Keratinocyte (primary cell): ENCODE measurements at regions not wholly inside any gene's neighbourhood (a gene's known extent, or its start where the extent isn't known, plus 50 kb on each side); places are given as distances from the start of the nearest gene placed in this dataset.

Source experiments
- DNase-seq: peaks from one replicate; pipeline ENCODE4 v3.0.0-alpha.2; 2011; ENCODE audit warnings: low read depth, missing footprints, low spot score
- FAIRE-seq: peaks from 2 replicates; lab custom pipeline; 2011; peaks lifted over from hg19 to GRCh38; lab: Jason Lieb, UNC
- H2AFZ ChIP-seq: 2 replicates; pipeline ENCODE4 v1.6.0; 2012; ENCODE audit warnings: low read length, control low read depth, inconsistent platforms; ENCODE audit not compliant: control insufficient read depth
- H3K27ac ChIP-seq: 2 replicates; pipeline ENCODE4 v1.5.1; 2011; ENCODE audit warnings: low read length; ENCODE audit not compliant: control insufficient read depth, insufficient read depth
- H3K27me3 ChIP-seq: 3 replicates; pipeline ENCODE4 v1.6.0; 2011; ENCODE audit warnings: low read length; ENCODE audit not compliant: control insufficient read depth, insufficient read depth; ENCODE audit errors: extremely low read depth
- H3K36me3 ChIP-seq, 2 experiments: 2 replicates in 1 of 2; 3 replicates in 1 of 2; pipeline ENCODE4 v1.5.1; 2011; ENCODE audit warnings: low read length in 2 of 2, mild to moderate bottlenecking in 1 of 2; ENCODE audit not compliant: control insufficient read depth in 2 of 2, insufficient read depth in 2 of 2; ENCODE audit errors: extremely low read depth in 1 of 2
- H3K4me1 ChIP-seq: 3 replicates; pipeline ENCODE4 v1.5.1; 2011; ENCODE audit warnings: low read length; ENCODE audit not compliant: control insufficient read depth, insufficient read depth; ENCODE audit errors: extremely low read depth
- H3K4me2 ChIP-seq: 3 replicates; pipeline ENCODE4 v1.6.0; 2011; ENCODE audit warnings: low read depth, low read length; ENCODE audit not compliant: control insufficient read depth, insufficient read depth; ENCODE audit errors: extremely low read depth
- H3K4me3 ChIP-seq, 3 experiments: fragments of 200-600 bp in 1 of 3; sonication (generic) in 1 of 3; 2 replicates in 2 of 3; 3 replicates in 1 of 3; pipeline ENCODE4 v1.5.1; 2011 to 2016; ENCODE audit warnings: low read length in 3 of 3, mild to moderate bottlenecking in 3 of 3, control low read depth in 2 of 3, inconsistent platforms in 1 of 3, low read depth in 1 of 3, mixed read lengths in 1 of 3, mixed run types in 1 of 3, moderate library complexity in 1 of 3; ENCODE audit not compliant: control insufficient read depth in 2 of 3, insufficient read depth in 2 of 3; ENCODE audit errors: extremely low read depth in 1 of 3
- H3K79me2 ChIP-seq: 2 replicates; pipeline ENCODE4 v1.6.0; 2012; ENCODE audit warnings: low read length; ENCODE audit not compliant: control insufficient read depth, insufficient read depth
- H3K9ac ChIP-seq: 3 replicates; pipeline ENCODE4 v1.6.0; 2011; ENCODE audit warnings: low read length; ENCODE audit not compliant: control insufficient read depth, insufficient read depth; ENCODE audit errors: extremely low read depth
- H3K9me1 ChIP-seq: 3 replicates; pipeline ENCODE4 v1.6.0; 2011; ENCODE audit warnings: low read length; ENCODE audit not compliant: control insufficient read depth, insufficient read depth; ENCODE audit errors: extremely low read depth
- H3K9me3 ChIP-seq: 2 replicates; pipeline ENCODE4 v1.5.1; 2012; ENCODE audit warnings: low read depth, low read length; ENCODE audit not compliant: control insufficient read depth
- H4K20me1 ChIP-seq: 3 replicates; pipeline ENCODE4 v1.6.0; 2011; ENCODE audit warnings: low read length; ENCODE audit not compliant: control insufficient read depth, insufficient read depth; ENCODE audit errors: extremely low read depth
- EZH2 ChIP-seq: IDR thresholded peaks from one replicate; pipeline ENCODE4 v1.6.1; 2012; ENCODE audit warnings: inconsistent platforms, mild to moderate bottlenecking, low read length, moderate library complexity
- dilution Hi-C: fragments of 300-500 bp; cut with MboI; formaldehyde crosslinking; loops from one replicate; pipeline ENCODE4 v1.7.0; 2020; ENCODE audit warnings: low sequenced_read_pairs; ENCODE audit not compliant: extremely low pct_ligation_motif_present
- TF ChIP-seq, protein P1 (sequence below), 3 experiments: IDR thresholded peaks in 1 of 3; conservative IDR thresholded peaks in 1 of 3; optimal IDR thresholded peaks in 1 of 3; 2 replicates in 2 of 3; 3 replicates in 1 of 3; pipeline versions ENCODE3 to v1.5.1; 2011; ENCODE audit warnings: low read length in 3 of 3, mild to moderate bottlenecking in 3 of 3, moderate library complexity in 2 of 3, control low read depth in 1 of 3, inconsistent platforms in 1 of 3; ENCODE audit not compliant: insufficient read depth in 2 of 3; ENCODE audit errors: extremely low read depth in 1 of 3

DNA sequence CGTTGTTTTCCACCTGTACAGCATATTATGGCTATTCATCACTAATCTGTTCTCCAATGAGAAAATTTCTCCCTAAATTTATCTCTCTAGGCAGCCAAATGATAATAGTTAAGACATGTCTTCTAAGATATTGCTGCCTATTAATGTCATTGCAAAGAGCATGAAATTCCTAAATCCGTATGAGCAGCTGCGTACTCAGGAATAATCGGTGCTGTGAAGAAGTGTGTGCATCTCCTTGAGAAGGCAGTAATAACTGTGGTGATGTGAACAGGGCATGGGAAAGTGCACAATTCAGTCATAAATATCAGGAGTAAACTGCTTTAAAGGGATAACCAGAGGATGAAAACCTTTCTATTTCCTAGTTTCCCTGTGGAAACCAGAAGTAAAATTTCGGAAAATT lies 112.2 kb downstream of the SLITRK5 start:
- Histone ChIP-seq H4K20me1 (no peaks in the 10 kb centered on the region), H3K9me3 (no peaks in the 10 kb centered on the region), H2AFZ (no peak overlapping the region), H3K4me3 (no peak overlapping the region), H3K36me3 (no peaks in the 10 kb centered on the region), H3K9me1 (no peaks in the 10 kb centered on the region), H3K79me2 (no peaks in the 10 kb centered on the region), H3K4me2 (no peak overlapping the region), H3K27me3 (no peaks in the 10 kb centered on the region), H3K27ac (no peak overlapping the region), H3K4me1 (no peaks in the 10 kb centered on the region), H3K9ac (no peak overlapping the region)
- FAIRE-seq (no peak), DNase-seq (no peak)
- dilution Hi-C loops, result no loop called here
- TF ChIP-seq EZH2, result no peak
- TF ChIP-seq, protein P1, sequence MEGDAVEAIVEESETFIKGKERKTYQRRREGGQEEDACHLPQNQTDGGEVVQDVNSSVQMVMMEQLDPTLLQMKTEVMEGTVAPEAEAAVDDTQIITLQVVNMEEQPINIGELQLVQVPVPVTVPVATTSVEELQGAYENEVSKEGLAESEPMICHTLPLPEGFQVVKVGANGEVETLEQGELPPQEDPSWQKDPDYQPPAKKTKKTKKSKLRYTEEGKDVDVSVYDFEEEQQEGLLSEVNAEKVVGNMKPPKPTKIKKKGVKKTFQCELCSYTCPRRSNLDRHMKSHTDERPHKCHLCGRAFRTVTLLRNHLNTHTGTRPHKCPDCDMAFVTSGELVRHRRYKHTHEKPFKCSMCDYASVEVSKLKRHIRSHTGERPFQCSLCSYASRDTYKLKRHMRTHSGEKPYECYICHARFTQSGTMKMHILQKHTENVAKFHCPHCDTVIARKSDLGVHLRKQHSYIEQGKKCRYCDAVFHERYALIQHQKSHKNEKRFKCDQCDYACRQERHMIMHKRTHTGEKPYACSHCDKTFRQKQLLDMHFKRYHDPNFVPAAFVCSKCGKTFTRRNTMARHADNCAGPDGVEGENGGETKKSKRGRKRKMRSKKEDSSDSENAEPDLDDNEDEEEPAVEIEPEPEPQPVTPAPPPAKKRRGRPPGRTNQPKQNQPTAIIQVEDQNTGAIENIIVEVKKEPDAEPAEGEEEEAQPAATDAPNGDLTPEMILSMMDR (optimal IDR thresholded peaks at IDR 0.05 in 1 of 3, IDR thresholded peaks at IDR 0.05 in 1 of 3, conservative IDR thresholded peaks at IDR 0.05 in 1 of 3; ENCODE audit: extremely low read depth in 1 of 3, insufficient read depth in 2 of 3, low read length in 3 of 3), result no peak

DNA sequence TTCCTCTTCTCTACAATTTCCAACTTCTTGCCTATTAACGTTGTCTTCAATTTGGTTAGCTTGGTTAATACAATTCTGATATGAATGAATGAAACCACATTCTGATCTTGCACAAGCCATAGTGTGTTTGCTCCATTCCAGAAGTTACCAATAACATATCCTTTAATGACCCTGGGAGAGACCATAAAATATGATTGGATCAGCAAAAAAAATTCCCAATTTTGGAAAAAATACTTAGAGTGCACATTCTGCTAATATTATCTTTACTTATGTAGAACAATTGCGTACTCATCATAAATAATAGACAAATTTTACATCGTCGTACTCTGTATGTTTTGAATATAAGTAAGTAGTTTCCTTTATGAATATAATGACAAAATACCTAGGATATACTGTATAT lies 117.2 kb downstream of the SLITRK5 start:
- no peak for FAIRE-seq
- TF ChIP-seq EZH2, result no peak
- TF ChIP-seq, protein P1 (optimal IDR thresholded peaks at IDR 0.05 in 1 of 3, IDR thresholded peaks at IDR 0.05 in 1 of 3, conservative IDR thresholded peaks at IDR 0.05 in 1 of 3; ENCODE audit: extremely low read depth in 1 of 3, insufficient read depth in 2 of 3, low read length in 3 of 3), result no peak

More for the DNA sequence above, 117.2 kb downstream of the SLITRK5 start:
- no peaks in the 10 kb centered on the region for H3K9me3 ChIP-seq
- H3K9me1 ChIP-seq, result no peaks in the 10 kb centered on the region
- DNase-seq, result no peak
- H3K4me1 ChIP-seq, result no peaks in the 10 kb centered on the region
- no peaks in the 10 kb centered on the region for H3K27me3 ChIP-seq
- no peak overlapping the region for H3K4me2 ChIP-seq
- H3K27ac ChIP-seq, result no peak overlapping the region
- dilution Hi-C loops, result no loop called here
- H3K9ac ChIP-seq, result no peak overlapping the region
- no peak overlapping the region for H2AFZ ChIP-seq
- H3K36me3 ChIP-seq, result no peaks in the 10 kb centered on the region
- no peaks in the 10 kb centered on the region for H4K20me1 ChIP-seq
- no peak overlapping the region for H3K4me3 ChIP-seq
- H3K79me2 ChIP-seq, result no peaks in the 10 kb centered on the region
